Keratinocyte (primary cell): ENCODE measurements at regions not wholly inside any gene's neighbourhood (a gene's known extent, or its start where the extent isn't known, plus 50 kb on each side); places are given as distances from the start of the nearest gene placed in this dataset.

ENCODE experiments used
- EZH2 ChIP-seq: IDR thresholded peaks from one replicate; pipeline ENCODE4 v1.6.1; 2012; ENCODE audit warnings: inconsistent platforms, mild to moderate bottlenecking, low read length, moderate library complexity
- TF ChIP-seq, protein P1 (sequence below), 3 experiments: IDR thresholded peaks in 1 of 3; conservative IDR thresholded peaks in 1 of 3; optimal IDR thresholded peaks in 1 of 3; 2 replicates in 2 of 3; 3 replicates in 1 of 3; pipeline versions ENCODE3 to v1.5.1; 2011; ENCODE audit warnings: low read length in 3 of 3, mild to moderate bottlenecking in 3 of 3, moderate library complexity in 2 of 3, control low read depth in 1 of 3, inconsistent platforms in 1 of 3; ENCODE audit not compliant: insufficient read depth in 2 of 3; ENCODE audit errors: extremely low read depth in 1 of 3

- TF ChIP-seq, protein P1, sequence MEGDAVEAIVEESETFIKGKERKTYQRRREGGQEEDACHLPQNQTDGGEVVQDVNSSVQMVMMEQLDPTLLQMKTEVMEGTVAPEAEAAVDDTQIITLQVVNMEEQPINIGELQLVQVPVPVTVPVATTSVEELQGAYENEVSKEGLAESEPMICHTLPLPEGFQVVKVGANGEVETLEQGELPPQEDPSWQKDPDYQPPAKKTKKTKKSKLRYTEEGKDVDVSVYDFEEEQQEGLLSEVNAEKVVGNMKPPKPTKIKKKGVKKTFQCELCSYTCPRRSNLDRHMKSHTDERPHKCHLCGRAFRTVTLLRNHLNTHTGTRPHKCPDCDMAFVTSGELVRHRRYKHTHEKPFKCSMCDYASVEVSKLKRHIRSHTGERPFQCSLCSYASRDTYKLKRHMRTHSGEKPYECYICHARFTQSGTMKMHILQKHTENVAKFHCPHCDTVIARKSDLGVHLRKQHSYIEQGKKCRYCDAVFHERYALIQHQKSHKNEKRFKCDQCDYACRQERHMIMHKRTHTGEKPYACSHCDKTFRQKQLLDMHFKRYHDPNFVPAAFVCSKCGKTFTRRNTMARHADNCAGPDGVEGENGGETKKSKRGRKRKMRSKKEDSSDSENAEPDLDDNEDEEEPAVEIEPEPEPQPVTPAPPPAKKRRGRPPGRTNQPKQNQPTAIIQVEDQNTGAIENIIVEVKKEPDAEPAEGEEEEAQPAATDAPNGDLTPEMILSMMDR (optimal IDR thresholded peaks at IDR 0.05 in 1 of 3, IDR thresholded peaks at IDR 0.05 in 1 of 3, conservative IDR thresholded peaks at IDR 0.05 in 1 of 3; ENCODE audit: extremely low read depth in 1 of 3, insufficient read depth in 2 of 3, low read length in 3 of 3) = no peak
- TF ChIP-seq EZH2 = no peak
Measured at GRCh38 chr16:29290631-29291247, 115.8 kb downstream of the NPIPB11 start.
